ENCODE measurements at regions not wholly inside any gene's neighbourhood (a gene's known extent, or its start where the extent isn't known, plus 50 kb on each side); places are given as distances from the start of the nearest gene placed in this dataset.
A peak's percentile ranks its signal among the peaks of the same experiment; 100 is the strongest.

DNA sequence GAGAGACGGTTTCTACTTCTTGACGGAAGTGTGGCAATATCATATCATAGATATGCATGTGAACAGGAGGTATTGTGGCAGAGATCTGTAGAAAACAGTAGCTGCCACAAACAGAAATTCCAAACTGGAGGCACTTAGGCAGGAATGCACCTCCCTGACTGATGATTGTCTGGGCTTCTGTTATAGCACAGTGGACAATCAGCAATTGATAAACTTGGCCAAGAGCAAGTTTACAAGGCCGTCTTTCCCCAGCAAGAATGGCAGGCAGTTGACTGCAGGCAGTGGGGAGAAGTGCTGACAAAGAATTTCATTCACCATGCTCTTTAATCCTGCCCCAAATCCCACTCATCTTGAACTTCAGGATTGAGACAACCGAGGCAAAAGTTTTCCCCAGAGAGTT is 114.4 kb upstream of the STOX2 start:
- peaks cover 4% of the 10 kb centered on the region for H3K9me3 ChIP-seq (ENCODE audit: control insufficient read depth, low read depth, low read length)
- no peak for FAIRE-seq
- no peak overlapping the region for H3K27ac ChIP-seq (ENCODE audit: control insufficient read depth, insufficient read depth, low read length)
- dilution Hi-C loops (cut with MboI; ENCODE audit: extremely low pct_ligation_motif_present, low sequenced_read_pairs): no loop called here
- no peaks in the 10 kb centered on the region for H3K36me3 ChIP-seq (ENCODE audit: control insufficient read depth in 2 of 2, extremely low read depth in 1 of 2, insufficient read depth in 2 of 2, low read length in 2 of 2)
- H4K20me1 ChIP-seq (ENCODE audit: control insufficient read depth, extremely low read depth, insufficient read depth, low read length): no peaks in the 10 kb centered on the region
- no peak overlapping the region for H3K9ac ChIP-seq (ENCODE audit: control insufficient read depth, extremely low read depth, insufficient read depth, low read length)
- TF ChIP-seq, protein P1, sequence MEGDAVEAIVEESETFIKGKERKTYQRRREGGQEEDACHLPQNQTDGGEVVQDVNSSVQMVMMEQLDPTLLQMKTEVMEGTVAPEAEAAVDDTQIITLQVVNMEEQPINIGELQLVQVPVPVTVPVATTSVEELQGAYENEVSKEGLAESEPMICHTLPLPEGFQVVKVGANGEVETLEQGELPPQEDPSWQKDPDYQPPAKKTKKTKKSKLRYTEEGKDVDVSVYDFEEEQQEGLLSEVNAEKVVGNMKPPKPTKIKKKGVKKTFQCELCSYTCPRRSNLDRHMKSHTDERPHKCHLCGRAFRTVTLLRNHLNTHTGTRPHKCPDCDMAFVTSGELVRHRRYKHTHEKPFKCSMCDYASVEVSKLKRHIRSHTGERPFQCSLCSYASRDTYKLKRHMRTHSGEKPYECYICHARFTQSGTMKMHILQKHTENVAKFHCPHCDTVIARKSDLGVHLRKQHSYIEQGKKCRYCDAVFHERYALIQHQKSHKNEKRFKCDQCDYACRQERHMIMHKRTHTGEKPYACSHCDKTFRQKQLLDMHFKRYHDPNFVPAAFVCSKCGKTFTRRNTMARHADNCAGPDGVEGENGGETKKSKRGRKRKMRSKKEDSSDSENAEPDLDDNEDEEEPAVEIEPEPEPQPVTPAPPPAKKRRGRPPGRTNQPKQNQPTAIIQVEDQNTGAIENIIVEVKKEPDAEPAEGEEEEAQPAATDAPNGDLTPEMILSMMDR (optimal IDR thresholded peaks at IDR 0.05 in 1 of 3, IDR thresholded peaks at IDR 0.05 in 1 of 3, conservative IDR thresholded peaks at IDR 0.05 in 1 of 3; ENCODE audit: extremely low read depth in 1 of 3, insufficient read depth in 2 of 3, low read length in 3 of 3): no peak
- TF ChIP-seq EZH2 (IDR thresholded peaks at IDR 0.05; ENCODE audit: low read length): no peak
- no peaks in the 10 kb centered on the region for H3K9me1 ChIP-seq (ENCODE audit: control insufficient read depth, extremely low read depth, insufficient read depth, low read length)
- H2AFZ ChIP-seq (ENCODE audit: control insufficient read depth, low read length): no peak overlapping the region
- no peaks in the 10 kb centered on the region for H3K27me3 ChIP-seq (ENCODE audit: control insufficient read depth, extremely low read depth, insufficient read depth, low read length)
- no peak overlapping the region for H3K4me2 ChIP-seq (ENCODE audit: control insufficient read depth, extremely low read depth, insufficient read depth, low read depth, low read length)
- H3K4me3 ChIP-seq (ENCODE audit: control insufficient read depth in 2 of 3, extremely low read depth in 1 of 3, insufficient read depth in 2 of 3, low read depth in 1 of 3, low read length in 3 of 3): no peak overlapping the region
- H3K79me2 ChIP-seq (ENCODE audit: control insufficient read depth, insufficient read depth, low read length): no peaks in the 10 kb centered on the region
- no peaks in the 10 kb centered on the region for H3K4me1 ChIP-seq (ENCODE audit: control insufficient read depth, extremely low read depth, insufficient read depth, low read length)
- no peak for DNase-seq (ENCODE audit: low read depth, low spot score)

DNA sequence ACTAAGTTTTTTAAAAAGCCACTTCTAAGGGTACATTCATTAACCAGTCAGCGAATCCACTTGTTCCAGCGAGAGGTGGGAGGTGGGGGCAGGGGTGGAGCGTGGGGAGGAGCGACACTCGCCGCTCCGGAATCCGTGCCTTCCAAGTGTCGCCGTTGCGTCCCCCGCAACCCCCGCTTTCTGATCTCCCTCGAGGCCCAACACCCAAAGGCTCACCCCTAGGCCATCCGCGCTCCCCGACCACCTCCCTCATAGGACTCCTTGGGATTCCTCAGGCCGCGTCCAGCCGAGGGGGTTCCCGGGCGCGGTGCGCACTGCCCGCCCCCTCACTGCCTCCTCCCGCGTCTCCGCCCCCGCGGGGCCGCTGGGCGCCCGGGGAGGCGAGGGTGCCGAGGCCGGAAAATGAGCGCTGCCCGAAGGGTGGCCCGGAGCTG is 108.1 kb upstream of the STOX2 start:
- Histone ChIP-seq H3K4me2 (ENCODE audit: control insufficient read depth, extremely low read depth, insufficient read depth, low read depth, low read length) (peak overlapping the region; percentile 83), H3K4me1 (ENCODE audit: control insufficient read depth, extremely low read depth, insufficient read depth, low read length) (no peaks in the 10 kb centered on the region), H3K9me1 (ENCODE audit: control insufficient read depth, extremely low read depth, insufficient read depth, low read length) (no peaks in the 10 kb centered on the region), H3K27ac (ENCODE audit: control insufficient read depth, insufficient read depth, low read length) (no peak overlapping the region), H3K79me2 (ENCODE audit: control insufficient read depth, insufficient read depth, low read length) (no peaks in the 10 kb centered on the region), H3K9ac (ENCODE audit: control insufficient read depth, extremely low read depth, insufficient read depth, low read length) (peak overlapping the region; percentile 33), H2AFZ (ENCODE audit: control insufficient read depth, low read length) (peak overlapping the region; percentile 81), H3K9me3 (ENCODE audit: control insufficient read depth, low read depth, low read length) (peaks cover 4% of the 10 kb centered on the region), H3K36me3 (ENCODE audit: control insufficient read depth in 2 of 2, extremely low read depth in 1 of 2, insufficient read depth in 2 of 2, low read length in 2 of 2) (no peaks in the 10 kb centered on the region), H3K27me3 (ENCODE audit: control insufficient read depth, extremely low read depth, insufficient read depth, low read length) (peaks cover 10% of the 10 kb centered on the region), H3K4me3 (ENCODE audit: control insufficient read depth in 2 of 3, extremely low read depth in 1 of 3, insufficient read depth in 2 of 3, low read depth in 1 of 3, low read length in 3 of 3) (peak overlapping the region; percentile 52 to 78 (median 78)), H4K20me1 (ENCODE audit: control insufficient read depth, extremely low read depth, insufficient read depth, low read length) (no peaks in the 10 kb centered on the region)
- DNase-seq (ENCODE audit: low read depth, low spot score): no peak
- TF ChIP-seq, protein P1 (optimal IDR thresholded peaks at IDR 0.05 in 1 of 3, IDR thresholded peaks at IDR 0.05 in 1 of 3, conservative IDR thresholded peaks at IDR 0.05 in 1 of 3; ENCODE audit: extremely low read depth in 1 of 3, insufficient read depth in 2 of 3, low read length in 3 of 3): no peak
- peak; percentile 12 for TF ChIP-seq EZH2 (IDR thresholded peaks at IDR 0.05; ENCODE audit: low read length)
- dilution Hi-C loops (cut with MboI; ENCODE audit: extremely low pct_ligation_motif_present, low sequenced_read_pairs): no loop called here
- FAIRE-seq: no peak

Measured in keratinocyte (primary cell).